Tibial nerve (tissue), 4 donors: ENCODE measurements at regions not wholly inside any gene's neighbourhood (a gene's known extent, or its start where the extent isn't known, plus 50 kb on each side); places are given as distances from the start of the nearest gene placed in this dataset.

ENCODE experiments used
- EP300 ChIP-seq, 2 donors: sonication (generic); formaldehyde crosslinking; IDR thresholded peaks; one replicate each; pipeline ENCODE4 v1.6.1; 2017; ENCODE audit warnings: antibody characterized with exemption in 2 of 2, mild to moderate bottlenecking in 1 of 2
- POLR2A ChIP-seq, 2 donors: fragments of 450-650 bp; IDR thresholded peaks; one replicate each; pipeline ENCODE4 v1.6.1; 2017; ENCODE audit warnings: antibody characterized with exemption in 2 of 2, mild to moderate bottlenecking in 2 of 2, moderate library complexity in 2 of 2
- TF ChIP-seq, protein P1 (sequence below), 5 experiments: fragments of 200-600 bp in 3 of 5; fragments of 450-650 bp in 2 of 5; sonication (generic) in 3 of 5; IDR thresholded peaks; one replicate each; pipeline ENCODE4 v1.5.1; 2016 to 2019; ENCODE audit warnings: antibody characterized with exemption in 5 of 5, mild to moderate bottlenecking in 3 of 5, moderate library complexity in 2 of 5

DNA sequence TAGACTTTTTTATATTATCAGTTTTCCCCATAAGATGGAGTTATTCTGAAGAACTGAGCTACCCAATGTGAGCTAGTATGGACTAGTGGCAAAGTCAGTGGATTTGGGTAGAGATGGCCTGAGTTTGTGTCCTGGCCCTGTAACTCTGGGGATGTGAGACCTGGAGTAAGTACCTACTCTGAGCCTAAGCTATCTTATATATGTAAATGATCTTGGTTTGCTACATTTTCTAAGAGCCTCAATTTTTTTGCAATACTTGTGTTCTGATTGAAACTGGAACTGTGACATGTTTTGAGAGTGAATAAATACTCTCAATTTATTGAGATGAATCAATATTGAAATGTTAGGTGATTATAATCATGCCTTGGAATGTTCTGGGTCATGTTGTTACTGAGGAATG is 73.6 kb downstream of the ZNF621 start:
- TF ChIP-seq, protein P1, sequence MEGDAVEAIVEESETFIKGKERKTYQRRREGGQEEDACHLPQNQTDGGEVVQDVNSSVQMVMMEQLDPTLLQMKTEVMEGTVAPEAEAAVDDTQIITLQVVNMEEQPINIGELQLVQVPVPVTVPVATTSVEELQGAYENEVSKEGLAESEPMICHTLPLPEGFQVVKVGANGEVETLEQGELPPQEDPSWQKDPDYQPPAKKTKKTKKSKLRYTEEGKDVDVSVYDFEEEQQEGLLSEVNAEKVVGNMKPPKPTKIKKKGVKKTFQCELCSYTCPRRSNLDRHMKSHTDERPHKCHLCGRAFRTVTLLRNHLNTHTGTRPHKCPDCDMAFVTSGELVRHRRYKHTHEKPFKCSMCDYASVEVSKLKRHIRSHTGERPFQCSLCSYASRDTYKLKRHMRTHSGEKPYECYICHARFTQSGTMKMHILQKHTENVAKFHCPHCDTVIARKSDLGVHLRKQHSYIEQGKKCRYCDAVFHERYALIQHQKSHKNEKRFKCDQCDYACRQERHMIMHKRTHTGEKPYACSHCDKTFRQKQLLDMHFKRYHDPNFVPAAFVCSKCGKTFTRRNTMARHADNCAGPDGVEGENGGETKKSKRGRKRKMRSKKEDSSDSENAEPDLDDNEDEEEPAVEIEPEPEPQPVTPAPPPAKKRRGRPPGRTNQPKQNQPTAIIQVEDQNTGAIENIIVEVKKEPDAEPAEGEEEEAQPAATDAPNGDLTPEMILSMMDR (IDR thresholded peaks at IDR 0.05) = no peak
- no peak for TF ChIP-seq EP300 (IDR thresholded peaks at IDR 0.05)
- TF ChIP-seq POLR2A (IDR thresholded peaks at IDR 0.05) = no peak
